HG03565 (cell line): ENCODE measurements at regions not wholly inside any gene's neighbourhood (a gene's known extent, or its start where the extent isn't known, plus 50 kb on each side); places are given as distances from the start of the nearest gene placed in this dataset.
"Not testable (repeated sequence)": the region's sequence is repeated elsewhere in the genome, so short reads cannot be mapped to it uniquely, and the experiment has no call there.

ENCODE experiments used
- ATAC-seq: cut with Tn5 transposase; IDR thresholded peaks from one replicate; pipeline ENCODE4 v1.9.1; 2021; ENCODE audit warnings: mild to moderate bottlenecking, moderate library complexity; ENCODE audit not compliant: unreplicated experiment

- no peak for ATAC-seq
Measured at GRCh38 chr7:68707958-68708357, 890.3 kb upstream of the AUTS2 start.

- no peak for ATAC-seq
Measured at GRCh38 chr7:68712956-68713495, 885.2 kb upstream of the AUTS2 start.

- ATAC-seq: not testable (repeated sequence)
Measured at GRCh38 chr7:68714135-68714534, 884.1 kb upstream of the AUTS2 start.

- no peak for ATAC-seq
Measured at GRCh38 chr7:68715907-68716306, 882.4 kb upstream of the AUTS2 start.

GRCh38 chr7:68717176-68717575, 881.1 kb upstream of the AUTS2 start:
- ATAC-seq: no peak

- ATAC-seq: no peak
Measured at GRCh38 chr7:68718097-68718551, 880.2 kb upstream of the AUTS2 start.

GRCh38 chr7:68720697-68721096, 877.6 kb upstream of the AUTS2 start:
- no peak for ATAC-seq

- ATAC-seq: no peak
Measured at GRCh38 chr7:68722044-68722443, 876.2 kb upstream of the AUTS2 start.

GRCh38 chr7:68724965-68725364, 873.3 kb upstream of the AUTS2 start:
- no peak for ATAC-seq

GRCh38 chr7:68725843-68726785, 872.2 kb upstream of the AUTS2 start:
- no peak for ATAC-seq

- not testable (repeated sequence) for ATAC-seq
Measured at GRCh38 chr7:68728720-68729119, 869.6 kb upstream of the AUTS2 start.

GRCh38 chr7:68729371-68729770, 868.9 kb upstream of the AUTS2 start:
- ATAC-seq: no peak

- no peak for ATAC-seq
Measured at GRCh38 chr7:68730194-68730593, 868.1 kb upstream of the AUTS2 start.

GRCh38 chr7:68730964-68731363, 867.3 kb upstream of the AUTS2 start:
- ATAC-seq: no peak

GRCh38 chr7:68733219-68734153, 864.8 kb upstream of the AUTS2 start:
- ATAC-seq: no peak

- no peak for ATAC-seq
Measured at GRCh38 chr7:68734431-68734830, 863.8 kb upstream of the AUTS2 start.

GRCh38 chr7:68739306-68739705, 859.0 kb upstream of the AUTS2 start:
- ATAC-seq: no peak

GRCh38 chr7:68744036-68744435, 854.2 kb upstream of the AUTS2 start:
- no peak for ATAC-seq

GRCh38 chr7:68748934-68749900, 849.1 kb upstream of the AUTS2 start:
- no peak for ATAC-seq
